OCI-LY7 (cell line): ENCODE measurements at regions not wholly inside any gene's neighbourhood (a gene's known extent, or its start where the extent isn't known, plus 50 kb on each side); places are given as distances from the start of the nearest gene placed in this dataset.

ENCODE experiments used
- EZH2phosphoT487 ChIP-seq: fragments of 200-600 bp; sonication (generic); IDR thresholded peaks from 2 replicates; pipeline ENCODE4 v1.6.1; 2018; ENCODE audit warnings: low read depth, borderline replicate concordance, mild to moderate bottlenecking, mixed run types, antibody characterized with exemption, low read length, moderate library complexity, mixed read lengths
- TF ChIP-seq, protein P1 (sequence below): fragments of 200-600 bp; sonication (generic); conservative IDR thresholded peaks from 2 replicates; pipeline ENCODE4 v1.5.1; 2014; ENCODE audit warnings: mild to moderate bottlenecking, antibody characterized with exemption, low read length, moderate library complexity, mixed read lengths

DNA sequence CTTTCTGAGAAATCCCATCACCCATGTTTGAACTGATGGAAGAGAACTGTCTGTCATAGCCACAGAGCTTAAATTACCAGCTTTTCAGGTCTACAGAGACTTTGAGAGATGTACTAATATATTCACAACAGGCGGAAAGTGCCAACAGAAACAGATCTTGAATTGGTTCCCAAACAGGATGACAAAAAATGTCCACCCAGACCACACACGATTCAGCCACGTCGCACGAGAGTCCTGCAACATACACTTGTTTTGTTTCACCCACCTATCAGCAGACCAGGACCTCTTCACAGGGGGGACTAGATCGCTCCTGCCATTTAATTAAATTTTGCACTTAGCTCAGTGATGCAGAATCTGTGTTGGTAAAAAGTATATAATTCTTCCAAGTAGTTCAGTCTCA is 187.1 kb upstream of the CEP162 start:
- TF ChIP-seq, protein P1, sequence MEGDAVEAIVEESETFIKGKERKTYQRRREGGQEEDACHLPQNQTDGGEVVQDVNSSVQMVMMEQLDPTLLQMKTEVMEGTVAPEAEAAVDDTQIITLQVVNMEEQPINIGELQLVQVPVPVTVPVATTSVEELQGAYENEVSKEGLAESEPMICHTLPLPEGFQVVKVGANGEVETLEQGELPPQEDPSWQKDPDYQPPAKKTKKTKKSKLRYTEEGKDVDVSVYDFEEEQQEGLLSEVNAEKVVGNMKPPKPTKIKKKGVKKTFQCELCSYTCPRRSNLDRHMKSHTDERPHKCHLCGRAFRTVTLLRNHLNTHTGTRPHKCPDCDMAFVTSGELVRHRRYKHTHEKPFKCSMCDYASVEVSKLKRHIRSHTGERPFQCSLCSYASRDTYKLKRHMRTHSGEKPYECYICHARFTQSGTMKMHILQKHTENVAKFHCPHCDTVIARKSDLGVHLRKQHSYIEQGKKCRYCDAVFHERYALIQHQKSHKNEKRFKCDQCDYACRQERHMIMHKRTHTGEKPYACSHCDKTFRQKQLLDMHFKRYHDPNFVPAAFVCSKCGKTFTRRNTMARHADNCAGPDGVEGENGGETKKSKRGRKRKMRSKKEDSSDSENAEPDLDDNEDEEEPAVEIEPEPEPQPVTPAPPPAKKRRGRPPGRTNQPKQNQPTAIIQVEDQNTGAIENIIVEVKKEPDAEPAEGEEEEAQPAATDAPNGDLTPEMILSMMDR: no peak
- TF ChIP-seq EZH2phosphoT487: no peak
